ENCODE measurements at regions not wholly inside any gene's neighbourhood (a gene's known extent, or its start where the extent isn't known, plus 50 kb on each side); places are given as distances from the start of the nearest gene placed in this dataset.

DNA sequence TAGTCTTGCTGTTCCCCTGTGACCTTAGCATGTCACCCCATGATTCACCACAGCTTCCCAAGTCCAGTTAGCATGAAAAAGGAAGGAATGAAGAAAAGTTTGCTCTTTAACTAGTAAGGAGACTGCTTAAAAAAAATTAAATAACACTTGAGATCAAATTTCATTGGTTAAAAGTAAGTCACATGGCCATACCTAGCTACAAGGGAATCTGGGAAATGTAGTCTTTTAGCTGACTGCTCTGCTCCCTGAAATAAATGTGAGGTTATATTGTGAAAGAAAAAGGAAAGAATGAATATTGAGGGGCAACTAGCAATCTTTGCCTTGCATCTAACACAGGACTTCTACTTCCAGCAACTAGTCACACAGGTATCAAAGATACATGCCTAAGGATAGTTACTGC lies 84.7 kb upstream of the LRRN1 start:
- no peak overlapping the region for H3K27ac ChIP-seq (ENCODE audit: low read depth, low read length)
- H3K4me3 ChIP-seq (ENCODE audit: low read length in 3 of 3): no peak overlapping the region
- H3K36me3 ChIP-seq (ENCODE audit: control insufficient read depth in 3 of 3, insufficient read depth in 3 of 3, low read length in 3 of 3): no peaks in the 10 kb centered on the region
- no peaks in the 10 kb centered on the region for H3K9me3 ChIP-seq (ENCODE audit: control insufficient read depth in 3 of 3, low read length in 3 of 3)
- H3K4me1 ChIP-seq (ENCODE audit: control insufficient read depth in 3 of 3, insufficient read depth in 3 of 3, low read length in 3 of 3): no peaks in the 10 kb centered on the region
- no peak overlapping the region for H3K9ac ChIP-seq (ENCODE audit: low read depth in 1 of 3, low read length in 3 of 3)
- H3K27me3 ChIP-seq (ENCODE audit: control insufficient read depth in 3 of 3, insufficient read depth in 3 of 3, low read length in 3 of 3): no peaks in the 10 kb centered on the region

GRCh38 chr3:3712971-3713370 lies 86.3 kb upstream of the LRRN1 start:
- H3K4me1 ChIP-seq (ENCODE audit: control insufficient read depth in 3 of 3, insufficient read depth in 3 of 3, low read length in 3 of 3): peaks cover 2 to 8% (median 3%) of the 10 kb centered on the region in 3 donors
- no peak overlapping the region for H3K4me3 ChIP-seq (ENCODE audit: low read length in 3 of 3)
- H3K9ac ChIP-seq (ENCODE audit: low read depth in 1 of 3, low read length in 3 of 3): no peak overlapping the region
- H3K9me3 ChIP-seq (ENCODE audit: control insufficient read depth in 3 of 3, low read length in 3 of 3): no peaks in the 10 kb centered on the region
- no peaks in the 10 kb centered on the region for H3K36me3 ChIP-seq (ENCODE audit: control insufficient read depth in 3 of 3, insufficient read depth in 3 of 3, low read length in 3 of 3)
- H3K27ac ChIP-seq (ENCODE audit: low read depth, low read length): no peak overlapping the region
- H3K27me3 ChIP-seq (ENCODE audit: control insufficient read depth in 3 of 3, insufficient read depth in 3 of 3, low read length in 3 of 3): no peaks in the 10 kb centered on the region

DNA sequence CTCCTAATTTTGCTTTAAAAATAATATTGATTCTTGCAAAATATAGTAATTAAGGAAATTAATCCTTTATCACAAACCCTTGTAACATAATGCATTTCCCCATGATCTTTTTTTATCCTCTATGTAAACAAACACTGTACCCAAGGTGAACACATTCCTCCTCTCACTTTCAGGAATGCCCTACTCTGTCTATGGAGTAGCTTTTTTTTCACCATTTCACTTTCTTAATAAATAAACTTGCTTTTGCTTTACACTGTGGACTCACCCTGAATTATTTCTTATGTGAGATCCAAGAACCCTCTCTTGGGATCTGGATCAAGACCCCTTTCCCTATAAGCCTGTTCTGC lies 90.5 kb upstream of the LRRN1 start:
- no peak overlapping the region for H3K4me3 ChIP-seq (ENCODE audit: low read length in 3 of 3)
- no peaks in the 10 kb centered on the region for H3K36me3 ChIP-seq (ENCODE audit: control insufficient read depth in 3 of 3, insufficient read depth in 3 of 3, low read length in 3 of 3)
- peaks cover 2 to 8% (median 3%) of the 10 kb centered on the region in 3 donors for H3K4me1 ChIP-seq (ENCODE audit: control insufficient read depth in 3 of 3, insufficient read depth in 3 of 3, low read length in 3 of 3)
- H3K27ac ChIP-seq (ENCODE audit: low read depth, low read length): no peak overlapping the region
- H3K9me3 ChIP-seq (ENCODE audit: control insufficient read depth in 3 of 3, low read length in 3 of 3): no peaks in the 10 kb centered on the region
- H3K9ac ChIP-seq (ENCODE audit: low read depth in 1 of 3, low read length in 3 of 3): no peak overlapping the region
- H3K27me3 ChIP-seq (ENCODE audit: control insufficient read depth in 3 of 3, insufficient read depth in 3 of 3, low read length in 3 of 3): no peaks in the 10 kb centered on the region

- Histone ChIP-seq H3K4me1 (ENCODE audit: control insufficient read depth in 3 of 3, insufficient read depth in 3 of 3, low read length in 3 of 3) (peaks cover 2 to 8% (median 3%) of the 10 kb centered on the region in 3 donors), H3K9me3 (ENCODE audit: control insufficient read depth in 3 of 3, low read length in 3 of 3) (no peaks in the 10 kb centered on the region), H3K4me3 (ENCODE audit: low read length in 3 of 3) (no peak overlapping the region), H3K36me3 (ENCODE audit: control insufficient read depth in 3 of 3, insufficient read depth in 3 of 3, low read length in 3 of 3) (no peaks in the 10 kb centered on the region), H3K9ac (ENCODE audit: low read depth in 1 of 3, low read length in 3 of 3) (no peak overlapping the region), H3K27me3 (ENCODE audit: control insufficient read depth in 3 of 3, insufficient read depth in 3 of 3, low read length in 3 of 3) (no peaks in the 10 kb centered on the region), H3K27ac (ENCODE audit: low read depth, low read length) (no peak overlapping the region)
Observed at GRCh38 chr3:3707858-3708768, 91.1 kb upstream of the LRRN1 start.

DNA sequence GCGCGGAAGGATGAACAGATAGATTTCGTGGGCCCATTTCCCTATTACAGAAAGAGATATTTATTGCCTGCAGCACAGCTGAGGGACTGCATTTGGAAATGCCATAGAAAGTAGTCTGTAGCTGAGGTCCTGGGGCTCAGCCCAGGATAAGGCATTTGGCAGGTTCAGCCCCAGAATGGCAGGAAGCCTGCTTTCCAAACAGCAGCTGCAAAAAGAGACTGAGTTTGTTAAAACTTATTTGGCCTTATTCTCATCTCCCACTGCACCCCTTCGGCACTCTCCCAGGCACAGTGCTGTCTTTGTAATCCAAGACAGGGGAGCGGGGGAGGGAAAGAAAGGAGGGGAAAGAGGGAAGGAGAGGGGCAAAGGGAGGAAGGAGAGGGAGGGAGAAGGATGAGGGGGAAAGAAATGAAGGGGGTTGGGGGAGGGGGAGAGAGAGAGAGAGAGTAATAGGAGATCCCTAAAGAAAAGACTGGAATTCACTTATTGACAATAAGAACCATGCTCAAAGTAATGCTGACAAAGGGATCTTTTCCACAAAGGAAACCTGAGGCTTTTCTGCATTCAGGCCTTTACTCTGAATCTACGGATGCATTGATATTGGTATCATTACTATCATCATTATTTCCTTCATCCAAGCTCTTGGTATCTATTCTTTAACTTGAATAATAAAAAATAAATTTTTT lies 94.0 kb upstream of the LRRN1 start:
- no peak overlapping the region for H3K9ac ChIP-seq (ENCODE audit: low read depth in 1 of 3, low read length in 3 of 3)
- peaks cover 2 to 8% (median 3%) of the 10 kb centered on the region in 3 donors for H3K4me1 ChIP-seq (ENCODE audit: control insufficient read depth in 3 of 3, insufficient read depth in 3 of 3, low read length in 3 of 3)

GRCh38 chr3:3701949-3702348 lies 97.3 kb upstream of the LRRN1 start:
- H3K9me3 ChIP-seq (ENCODE audit: control insufficient read depth in 3 of 3, low read length in 3 of 3): no peaks in the 10 kb centered on the region
- H3K9ac ChIP-seq (ENCODE audit: low read depth in 1 of 3, low read length in 3 of 3): no peak overlapping the region
- H3K27ac ChIP-seq (ENCODE audit: low read depth, low read length): no peak overlapping the region
- no peak overlapping the region for H3K4me3 ChIP-seq (ENCODE audit: low read length in 3 of 3)
- no peaks in the 10 kb centered on the region for H3K4me1 ChIP-seq (ENCODE audit: control insufficient read depth in 3 of 3, insufficient read depth in 3 of 3, low read length in 3 of 3)
- H3K36me3 ChIP-seq (ENCODE audit: control insufficient read depth in 3 of 3, insufficient read depth in 3 of 3, low read length in 3 of 3): no peaks in the 10 kb centered on the region
- H3K27me3 ChIP-seq (ENCODE audit: control insufficient read depth in 3 of 3, insufficient read depth in 3 of 3, low read length in 3 of 3): no peaks in the 10 kb centered on the region

More for the DNA sequence above, 94.0 kb upstream of the LRRN1 start:
- Histone ChIP-seq H3K27me3 (ENCODE audit: control insufficient read depth in 3 of 3, insufficient read depth in 3 of 3, low read length in 3 of 3) (no peaks in the 10 kb centered on the region), H3K27ac (ENCODE audit: low read depth, low read length) (no peak overlapping the region), H3K9me3 (ENCODE audit: control insufficient read depth in 3 of 3, low read length in 3 of 3) (no peaks in the 10 kb centered on the region), H3K4me3 (ENCODE audit: low read length in 3 of 3) (no peak overlapping the region), H3K36me3 (ENCODE audit: control insufficient read depth in 3 of 3, insufficient read depth in 3 of 3, low read length in 3 of 3) (no peaks in the 10 kb centered on the region)

- no peak overlapping the region for H3K27ac ChIP-seq (ENCODE audit: low read depth, low read length)
- no peaks in the 10 kb centered on the region for H3K9me3 ChIP-seq (ENCODE audit: control insufficient read depth in 3 of 3, low read length in 3 of 3)
- H3K27me3 ChIP-seq (ENCODE audit: control insufficient read depth in 3 of 3, insufficient read depth in 3 of 3, low read length in 3 of 3): no peaks in the 10 kb centered on the region
- no peaks in the 10 kb centered on the region for H3K36me3 ChIP-seq (ENCODE audit: control insufficient read depth in 3 of 3, insufficient read depth in 3 of 3, low read length in 3 of 3)
- H3K9ac ChIP-seq (ENCODE audit: low read depth in 1 of 3, low read length in 3 of 3): no peak overlapping the region
- H3K4me3 ChIP-seq (ENCODE audit: low read length in 3 of 3): no peak overlapping the region
- H3K4me1 ChIP-seq (ENCODE audit: control insufficient read depth in 3 of 3, insufficient read depth in 3 of 3, low read length in 3 of 3): no peaks in the 10 kb centered on the region
Observed at GRCh38 chr3:3699816-3700633, 99.2 kb upstream of the LRRN1 start.

GRCh38 chr3:3699407-3699806 lies 99.8 kb upstream of the LRRN1 start:
- no peaks in the 10 kb centered on the region for H3K9me3 ChIP-seq (ENCODE audit: control insufficient read depth in 3 of 3, low read length in 3 of 3)
- no peaks in the 10 kb centered on the region for H3K4me1 ChIP-seq (ENCODE audit: control insufficient read depth in 3 of 3, insufficient read depth in 3 of 3, low read length in 3 of 3)
- H3K27me3 ChIP-seq (ENCODE audit: control insufficient read depth in 3 of 3, insufficient read depth in 3 of 3, low read length in 3 of 3): no peaks in the 10 kb centered on the region
- no peak overlapping the region for H3K4me3 ChIP-seq (ENCODE audit: low read length in 3 of 3)
- H3K9ac ChIP-seq (ENCODE audit: low read depth in 1 of 3, low read length in 3 of 3): no peak overlapping the region
- no peak overlapping the region for H3K27ac ChIP-seq (ENCODE audit: low read depth, low read length)
- H3K36me3 ChIP-seq (ENCODE audit: control insufficient read depth in 3 of 3, insufficient read depth in 3 of 3, low read length in 3 of 3): no peaks in the 10 kb centered on the region

- Histone ChIP-seq H3K27ac (ENCODE audit: low read depth, low read length) (no peak overlapping the region), H3K36me3 (ENCODE audit: control insufficient read depth in 3 of 3, insufficient read depth in 3 of 3, low read length in 3 of 3) (no peaks in the 10 kb centered on the region), H3K27me3 (ENCODE audit: control insufficient read depth in 3 of 3, insufficient read depth in 3 of 3, low read length in 3 of 3) (no peaks in the 10 kb centered on the region), H3K9ac (ENCODE audit: low read depth in 1 of 3, low read length in 3 of 3) (no peak overlapping the region), H3K4me1 (ENCODE audit: control insufficient read depth in 3 of 3, insufficient read depth in 3 of 3, low read length in 3 of 3) (no peaks in the 10 kb centered on the region), H3K9me3 (ENCODE audit: control insufficient read depth in 3 of 3, low read length in 3 of 3) (no peaks in the 10 kb centered on the region), H3K4me3 (ENCODE audit: low read length in 3 of 3) (no peak overlapping the region)
Observed at GRCh38 chr3:3696345-3696744, 102.9 kb upstream of the LRRN1 start.

DNA sequence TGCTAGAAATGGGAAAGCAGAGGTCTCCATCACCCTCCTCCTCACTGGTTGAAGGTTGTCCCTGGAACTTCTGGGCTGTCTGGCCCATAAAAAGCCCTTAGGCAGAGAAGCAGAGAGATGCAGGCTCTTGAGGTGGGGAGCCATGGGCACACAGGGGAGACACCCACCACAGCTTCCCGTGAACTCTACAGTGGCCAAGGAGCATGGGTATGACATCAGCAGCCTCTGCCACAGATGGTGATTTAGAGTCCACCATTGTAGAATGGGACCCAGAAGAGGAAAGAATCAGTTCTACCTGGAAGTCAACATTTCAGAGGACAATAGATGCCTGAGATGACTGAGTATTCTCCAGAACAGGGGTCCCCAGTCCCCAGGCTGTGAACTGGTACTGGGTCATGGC lies 105.6 kb upstream of the LRRN1 start:
- Histone ChIP-seq H3K9me3 (ENCODE audit: control insufficient read depth in 3 of 3, low read length in 3 of 3) (no peaks in the 10 kb centered on the region), H3K27me3 (ENCODE audit: control insufficient read depth in 3 of 3, insufficient read depth in 3 of 3, low read length in 3 of 3) (no peaks in the 10 kb centered on the region), H3K4me1 (ENCODE audit: control insufficient read depth in 3 of 3, insufficient read depth in 3 of 3, low read length in 3 of 3) (no peaks in the 10 kb centered on the region), H3K4me3 (ENCODE audit: low read length in 3 of 3) (no peak overlapping the region), H3K36me3 (ENCODE audit: control insufficient read depth in 3 of 3, insufficient read depth in 3 of 3, low read length in 3 of 3) (no peaks in the 10 kb centered on the region), H3K27ac (ENCODE audit: low read depth, low read length) (no peak overlapping the region), H3K9ac (ENCODE audit: low read depth in 1 of 3, low read length in 3 of 3) (no peak overlapping the region)

Data from skeletal muscle tissue (tissue), 3 donors.